Gastrocnemius medialis (tissue), 4 donors: ENCODE measurements at regions not wholly inside any gene's neighbourhood (a gene's known extent, or its start where the extent isn't known, plus 50 kb on each side); places are given as distances from the start of the nearest gene placed in this dataset.

Experiments used
- POLR2A ChIP-seq, 2 donors: fragments of 450-650 bp; IDR thresholded peaks; one replicate each; pipeline ENCODE4 v1.6.1; 2017; ENCODE audit warnings: antibody characterized with exemption in 2 of 2, mild to moderate bottlenecking in 2 of 2, moderate library complexity in 2 of 2
- TF ChIP-seq, protein P1 (sequence below), 5 experiments: fragments of 450-650 bp in 3 of 5; fragments of 200-600 bp in 2 of 5; sonication (generic) in 2 of 5; IDR thresholded peaks in 4 of 5; conservative IDR thresholded peaks in 1 of 5; 1 replicate in 4 of 5; 2 replicates in 1 of 5; pipeline ENCODE4 v1.5.1; 2016 to 2019; ENCODE audit warnings: antibody characterized with exemption in 5 of 5, mild to moderate bottlenecking in 3 of 5, moderate library complexity in 3 of 5

DNA sequence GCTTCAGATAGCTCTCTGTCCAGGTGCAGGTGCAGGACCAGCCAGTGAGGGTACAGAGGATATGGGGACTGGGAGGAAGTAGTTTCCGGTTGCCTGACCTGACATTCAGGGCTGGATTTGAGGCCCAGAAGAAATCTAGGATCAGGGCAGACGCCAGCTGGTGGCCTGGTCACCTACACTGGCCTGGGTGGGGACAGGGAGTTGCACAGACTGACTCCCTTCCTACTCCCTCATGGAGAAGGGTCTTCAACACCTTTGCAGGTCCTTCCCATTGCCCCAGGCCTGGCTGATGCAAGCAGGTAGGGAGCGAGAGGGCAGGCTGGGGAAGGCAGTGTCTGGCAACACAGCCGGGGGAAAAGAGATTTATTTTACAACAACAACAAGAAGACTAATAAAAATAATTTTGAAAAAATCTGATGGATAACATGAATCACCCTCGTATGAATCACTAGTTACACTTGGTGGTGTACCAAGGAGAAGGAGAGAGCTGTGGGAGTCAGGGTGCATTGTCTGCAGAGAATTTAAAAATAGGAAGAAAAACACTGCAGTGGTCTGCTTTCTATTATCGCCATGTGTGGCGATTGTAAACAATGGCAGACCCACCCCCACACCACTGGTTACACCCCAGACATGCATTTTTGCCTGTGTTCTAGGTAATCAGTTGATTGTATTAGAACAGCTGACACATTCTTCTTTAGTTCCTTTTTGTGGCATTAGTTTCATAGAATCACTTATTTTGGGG, 62.3 kb upstream of the SNX9 start:
- TF ChIP-seq, protein P1, sequence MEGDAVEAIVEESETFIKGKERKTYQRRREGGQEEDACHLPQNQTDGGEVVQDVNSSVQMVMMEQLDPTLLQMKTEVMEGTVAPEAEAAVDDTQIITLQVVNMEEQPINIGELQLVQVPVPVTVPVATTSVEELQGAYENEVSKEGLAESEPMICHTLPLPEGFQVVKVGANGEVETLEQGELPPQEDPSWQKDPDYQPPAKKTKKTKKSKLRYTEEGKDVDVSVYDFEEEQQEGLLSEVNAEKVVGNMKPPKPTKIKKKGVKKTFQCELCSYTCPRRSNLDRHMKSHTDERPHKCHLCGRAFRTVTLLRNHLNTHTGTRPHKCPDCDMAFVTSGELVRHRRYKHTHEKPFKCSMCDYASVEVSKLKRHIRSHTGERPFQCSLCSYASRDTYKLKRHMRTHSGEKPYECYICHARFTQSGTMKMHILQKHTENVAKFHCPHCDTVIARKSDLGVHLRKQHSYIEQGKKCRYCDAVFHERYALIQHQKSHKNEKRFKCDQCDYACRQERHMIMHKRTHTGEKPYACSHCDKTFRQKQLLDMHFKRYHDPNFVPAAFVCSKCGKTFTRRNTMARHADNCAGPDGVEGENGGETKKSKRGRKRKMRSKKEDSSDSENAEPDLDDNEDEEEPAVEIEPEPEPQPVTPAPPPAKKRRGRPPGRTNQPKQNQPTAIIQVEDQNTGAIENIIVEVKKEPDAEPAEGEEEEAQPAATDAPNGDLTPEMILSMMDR (IDR thresholded peaks at IDR 0.05 in 4 of 5, conservative IDR thresholded peaks at IDR 0.05 in 1 of 5) = no peak
- no peak for TF ChIP-seq POLR2A (IDR thresholded peaks at IDR 0.05)
